ENCODE measurements at regions not wholly inside any gene's neighbourhood (a gene's known extent, or its start where the extent isn't known, plus 50 kb on each side); places are given as distances from the start of the nearest gene placed in this dataset.
A peak's percentile ranks its signal among the peaks of the same experiment; 100 is the strongest.
"Not testable (repeated sequence)": the region's sequence is repeated elsewhere in the genome, so short reads cannot be mapped to it uniquely, and the experiment has no call there.

DNA sequence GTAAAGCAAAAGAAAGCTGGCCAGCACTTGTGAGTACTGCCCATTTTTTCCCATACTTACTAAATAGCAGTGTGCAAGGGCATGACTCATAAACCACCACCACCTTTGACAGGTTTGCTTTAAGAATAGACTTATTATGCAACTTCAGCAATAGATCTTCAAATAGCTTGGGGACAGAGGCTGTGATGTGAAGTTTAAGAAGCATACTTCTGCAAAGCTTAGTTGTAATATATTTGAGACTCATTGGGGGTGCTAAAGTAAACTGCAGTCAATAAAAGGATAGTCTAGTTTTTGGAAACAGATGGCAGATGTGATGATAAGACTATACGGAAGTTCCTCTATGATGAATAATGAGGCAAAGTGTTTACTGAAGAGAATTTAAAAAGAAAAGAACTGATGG is 210.0 kb downstream of the PLA2G4A start:
- no peak for DNase-seq (ENCODE audit: low spot score)

DNA sequence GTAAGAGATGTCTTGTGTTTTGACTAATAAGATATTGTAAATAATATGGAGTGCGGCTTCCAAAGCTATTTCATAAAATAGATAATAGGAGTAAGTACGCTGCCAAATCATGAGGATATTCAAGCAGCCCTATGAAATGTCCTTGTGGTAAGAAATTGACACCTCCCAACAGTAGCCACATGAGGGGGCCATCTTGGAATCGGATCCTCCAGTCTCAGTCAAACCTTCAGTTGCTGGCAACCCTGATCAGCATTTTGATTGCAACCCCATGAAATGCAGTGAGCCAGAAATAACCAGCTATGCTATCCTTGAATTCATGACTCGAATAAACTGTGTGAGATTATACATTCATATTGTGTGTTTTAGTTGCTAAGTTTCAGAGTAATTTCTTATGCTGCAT is 212.4 kb downstream of the PLA2G4A start:
- no peak for DNase-seq (ENCODE audit: low spot score)

DNA sequence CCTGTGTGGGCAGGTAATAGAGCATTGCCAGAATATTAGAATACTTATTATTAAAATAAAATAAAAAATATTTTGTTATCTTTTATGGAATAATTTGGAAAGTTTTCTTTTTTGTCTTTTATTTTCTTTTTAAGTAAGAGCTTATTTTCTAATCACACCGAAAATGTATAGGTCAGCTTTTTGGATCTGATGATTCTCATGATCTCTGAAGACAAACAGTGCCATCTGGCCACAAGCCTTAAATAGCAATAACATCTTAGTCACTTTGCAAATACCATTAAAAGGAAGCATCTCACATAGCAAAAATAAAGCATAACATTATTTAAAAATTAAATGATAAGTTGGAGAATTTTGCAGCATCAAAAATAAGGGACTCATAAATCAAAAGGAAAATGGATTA is 213.8 kb downstream of the PLA2G4A start:
- DNase-seq (ENCODE audit: low spot score): no peak

DNA sequence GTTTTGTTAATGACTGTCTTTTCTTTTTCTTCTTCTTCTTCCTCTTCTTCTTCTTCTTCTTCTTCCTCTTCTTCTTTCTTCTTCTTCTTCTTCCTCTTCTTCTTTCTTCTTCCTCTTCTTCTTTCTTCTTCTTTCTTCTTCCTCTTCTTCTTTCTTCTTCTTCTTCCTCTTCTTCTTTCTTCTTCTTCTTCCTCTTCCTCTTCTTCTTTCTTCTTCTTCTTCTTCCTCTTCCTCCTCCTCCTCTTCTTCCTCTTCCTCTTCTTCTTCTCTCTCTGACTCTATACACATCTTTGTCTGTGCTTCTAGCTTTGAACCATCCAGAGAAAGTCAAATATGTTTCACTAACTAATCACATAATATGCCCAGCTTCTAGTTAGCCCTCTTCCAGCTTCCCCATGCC is 214.7 kb downstream of the PLA2G4A start:
- DNase-seq (ENCODE audit: low spot score): not testable (repeated sequence)

DNA sequence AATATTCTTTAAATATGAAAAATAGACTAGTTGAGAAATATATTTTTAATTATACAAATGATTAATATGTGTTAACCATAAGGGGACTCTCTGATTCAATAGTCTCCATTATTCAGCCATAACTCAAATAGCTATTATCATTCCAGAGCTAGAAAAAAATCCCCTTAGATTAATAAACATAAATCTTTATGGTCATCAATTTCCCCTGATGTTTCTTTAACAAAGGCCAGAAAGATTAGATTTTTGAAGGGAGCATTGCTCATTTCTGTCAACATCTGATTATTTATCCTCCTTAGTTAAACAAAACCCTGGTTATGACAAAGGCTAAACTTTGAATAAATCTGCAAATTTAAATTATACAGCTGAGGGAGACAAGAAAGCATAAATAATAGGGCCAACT is 215.7 kb downstream of the PLA2G4A start:
- no peak for DNase-seq (ENCODE audit: low spot score)

DNA sequence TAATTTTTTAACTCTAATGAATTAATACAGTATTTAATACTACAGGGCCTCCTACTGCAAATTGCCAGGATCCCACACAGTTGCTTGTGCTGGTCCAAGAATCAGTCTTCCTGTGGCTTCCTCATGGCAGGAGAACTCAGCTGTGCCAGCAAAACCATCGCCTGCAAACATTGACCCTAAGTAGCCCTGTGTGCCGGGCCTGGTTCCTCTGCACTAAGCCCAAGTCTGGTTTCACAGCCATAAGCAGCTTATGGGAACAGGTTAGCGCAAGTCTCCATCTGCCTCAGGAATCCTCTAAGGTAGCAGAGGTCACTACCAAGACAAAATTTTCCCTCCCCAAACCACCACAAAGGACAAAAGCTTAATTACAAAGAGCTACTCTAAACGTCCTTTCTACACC is 216.6 kb downstream of the PLA2G4A start:
- DNase-seq (ENCODE audit: low spot score): no peak

DNA sequence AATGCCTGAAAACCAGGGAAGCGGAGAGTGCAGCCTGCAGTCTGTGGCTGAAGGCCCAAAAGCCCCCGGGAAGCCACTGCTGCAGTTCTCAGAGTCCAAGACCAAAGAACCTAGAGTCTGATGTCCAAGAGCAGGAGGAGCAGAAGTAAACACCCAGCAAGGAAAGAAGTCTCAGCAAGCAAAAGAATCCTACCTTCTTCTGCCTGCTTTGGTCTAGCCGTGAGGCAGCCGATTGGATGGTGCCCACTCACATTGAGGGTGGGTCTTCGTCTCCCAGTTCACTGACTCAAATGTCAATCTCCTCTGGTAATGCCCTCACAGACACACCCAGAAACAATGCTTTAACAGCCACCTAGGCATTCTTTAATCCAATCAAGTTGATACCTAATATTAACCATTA is 217.5 kb downstream of the PLA2G4A start:
- no peak for DNase-seq (ENCODE audit: low spot score)

DNA sequence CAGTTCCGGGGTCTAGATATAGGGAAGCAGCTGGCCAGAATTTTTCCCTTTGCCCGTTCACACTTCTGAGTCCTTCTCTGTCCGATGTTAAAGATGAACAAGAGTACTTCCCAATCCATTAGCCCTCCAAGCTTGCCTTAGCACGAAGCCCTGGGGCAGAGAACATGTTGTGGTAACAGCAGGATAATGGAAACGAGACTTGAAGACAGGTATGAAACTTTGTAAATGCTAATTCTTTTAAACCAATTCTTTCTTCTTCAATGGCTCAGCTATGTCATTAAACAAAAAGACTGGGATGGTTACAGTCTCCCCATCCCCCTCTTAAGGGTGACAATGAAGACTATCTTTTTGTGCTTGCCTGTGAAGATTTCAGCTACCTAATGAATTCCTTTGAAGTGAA is 218.5 kb downstream of the PLA2G4A start:
- no peak for DNase-seq (ENCODE audit: low spot score)

DNA sequence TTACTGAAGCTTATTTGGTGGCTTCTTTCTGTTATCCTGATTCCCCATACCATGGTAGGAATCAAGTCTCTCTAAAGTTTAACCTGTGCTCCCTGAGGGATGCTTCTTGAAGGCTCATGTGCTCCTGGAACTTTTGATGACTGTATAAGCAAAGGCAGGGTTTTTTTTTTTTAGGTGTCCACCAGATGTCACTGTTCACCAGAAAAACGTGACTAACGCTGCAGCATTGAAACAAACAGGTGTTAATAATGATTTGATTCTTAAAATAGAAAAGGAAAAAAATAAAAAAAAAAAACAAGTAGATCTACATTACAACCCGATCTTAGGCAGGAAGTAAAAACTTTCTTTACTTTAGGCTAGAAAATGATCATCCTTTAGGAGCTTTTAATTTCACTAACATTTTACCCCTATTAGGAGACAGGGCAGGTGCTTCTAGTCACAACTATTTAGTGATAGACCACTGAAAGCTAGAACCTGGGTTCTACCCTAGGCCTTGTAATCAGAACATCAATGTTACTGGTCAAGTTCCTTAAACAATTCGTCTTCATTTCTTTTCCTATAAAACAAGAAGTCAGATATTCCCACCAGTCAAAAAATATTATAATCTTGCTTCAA is 223.0 kb downstream of the PLA2G4A start:
- peak; percentile 29 for DNase-seq (ENCODE audit: low spot score)

DNA sequence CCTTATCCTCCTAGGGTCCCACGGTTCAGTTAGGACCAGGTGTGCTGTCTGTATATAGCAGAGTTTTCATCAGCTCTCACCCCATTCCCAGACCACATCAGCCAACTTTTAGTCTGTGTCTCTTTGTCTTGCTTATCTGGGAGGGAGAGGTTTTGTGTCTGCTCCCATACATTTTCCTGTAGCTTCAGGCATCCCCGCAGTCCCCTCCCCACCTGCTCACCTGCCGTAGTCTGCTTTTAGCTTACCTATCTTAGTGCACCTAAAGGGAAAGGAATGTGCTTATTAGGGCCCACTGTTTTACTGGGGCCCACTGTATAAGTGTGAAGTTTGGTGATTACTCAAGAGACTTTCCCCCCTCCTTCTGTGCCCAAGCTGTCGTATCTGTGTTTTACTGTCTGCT is 225.1 kb downstream of the PLA2G4A start:
- no peak for DNase-seq (ENCODE audit: low spot score)

DNA sequence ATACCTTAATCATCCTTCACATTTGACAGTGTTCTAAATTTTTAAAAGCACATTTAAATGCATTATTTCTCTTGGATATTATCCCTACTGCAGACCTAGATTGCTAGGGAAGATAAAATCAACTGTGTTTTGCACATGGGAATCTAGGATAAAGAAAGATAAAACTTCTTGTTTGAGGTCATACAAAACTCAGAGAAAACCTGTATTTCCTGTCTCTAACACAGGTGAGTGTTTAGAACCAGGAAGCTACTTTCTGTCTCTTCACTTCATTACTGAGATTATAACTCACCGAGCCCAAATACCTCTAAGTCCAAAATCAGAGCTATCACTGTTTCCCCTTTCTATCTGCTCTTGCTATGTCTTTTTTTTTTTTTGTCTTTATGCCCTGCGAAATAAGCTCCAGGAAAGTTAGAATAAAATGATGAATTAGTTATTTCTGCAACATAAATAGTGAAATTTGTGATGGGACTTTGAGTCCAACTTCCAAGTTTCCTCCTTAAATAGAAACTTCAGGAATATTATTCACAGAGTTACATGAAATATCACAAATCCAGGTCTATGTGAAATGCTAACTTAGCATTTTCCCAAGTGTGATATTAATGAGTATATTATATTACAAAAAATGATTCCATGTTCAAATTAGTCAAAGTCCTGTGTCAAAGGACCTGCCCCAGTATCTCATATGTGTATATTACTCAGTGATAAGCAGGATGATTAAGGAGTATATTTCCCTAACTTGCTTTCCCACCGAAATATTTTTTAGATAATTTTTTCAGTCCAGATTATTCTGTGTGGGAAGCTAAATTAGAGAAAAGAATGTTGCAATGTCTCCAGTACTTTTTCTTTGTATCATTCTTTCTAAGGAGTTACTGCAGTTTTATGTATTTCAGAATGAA is 226.4 kb downstream of the PLA2G4A start:
- DNase-seq (ENCODE audit: low spot score): no peak

DNA sequence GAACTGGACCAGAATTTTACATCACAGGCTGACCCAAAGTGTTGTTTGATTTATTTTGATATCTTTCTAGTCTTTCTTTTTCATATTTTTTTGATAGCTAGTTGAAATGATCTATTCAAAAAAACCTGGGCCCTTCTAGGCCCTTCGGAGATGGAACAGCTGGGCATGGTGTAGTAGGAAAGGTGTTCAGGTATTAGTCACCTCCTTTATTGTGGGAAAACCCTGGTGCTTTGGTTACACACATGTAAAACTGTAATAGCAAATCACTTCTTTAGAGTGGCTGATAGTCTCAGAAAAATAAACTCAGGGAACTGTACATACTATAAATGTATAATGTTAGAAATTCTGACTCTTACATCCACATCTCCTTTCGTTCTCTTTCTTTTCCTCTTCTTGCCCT is 234.5 kb downstream of the PLA2G4A start:
- DNase-seq (ENCODE audit: low spot score): no peak

DNA sequence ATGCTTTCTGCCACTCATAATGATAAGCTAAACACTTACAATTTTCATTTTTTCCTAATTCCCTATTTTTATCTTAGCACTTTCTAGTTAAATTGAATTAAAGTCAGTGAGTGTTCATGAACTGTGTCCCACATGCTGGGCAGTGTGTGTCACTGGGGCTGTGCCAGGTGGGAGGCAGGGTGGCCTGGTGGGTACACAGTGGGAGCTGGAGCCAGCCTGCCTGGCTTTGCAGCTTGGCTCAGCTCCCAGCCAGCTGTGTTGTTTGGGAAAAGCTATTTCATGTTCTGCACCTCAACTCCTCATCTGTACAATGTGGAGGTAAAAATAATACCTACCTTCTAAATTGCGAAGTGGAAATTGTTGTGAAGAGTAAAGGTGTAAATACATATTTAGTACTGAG is 238.4 kb downstream of the PLA2G4A start:
- no peak for DNase-seq (ENCODE audit: low spot score)

DNA sequence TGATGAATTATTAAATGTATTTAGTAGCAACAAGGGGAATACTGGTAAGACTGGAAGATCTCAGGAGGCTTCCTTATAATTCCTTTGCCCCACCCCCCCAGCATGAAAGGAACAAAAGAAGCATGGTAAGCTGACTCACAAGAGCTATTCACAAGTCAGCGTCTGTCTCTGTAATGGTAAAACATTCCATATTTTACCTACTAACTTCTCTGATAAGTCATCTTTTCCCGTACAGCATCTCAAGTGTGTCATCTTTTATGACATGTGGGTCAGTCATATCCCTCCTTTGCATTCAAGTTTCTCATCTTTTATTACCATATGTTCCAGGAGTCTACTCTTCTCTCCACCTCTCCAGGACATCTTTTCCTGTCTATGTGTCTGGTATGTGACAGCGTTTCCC is 241.3 kb downstream of the PLA2G4A start:
- DNase-seq (ENCODE audit: low spot score): no peak

DNA sequence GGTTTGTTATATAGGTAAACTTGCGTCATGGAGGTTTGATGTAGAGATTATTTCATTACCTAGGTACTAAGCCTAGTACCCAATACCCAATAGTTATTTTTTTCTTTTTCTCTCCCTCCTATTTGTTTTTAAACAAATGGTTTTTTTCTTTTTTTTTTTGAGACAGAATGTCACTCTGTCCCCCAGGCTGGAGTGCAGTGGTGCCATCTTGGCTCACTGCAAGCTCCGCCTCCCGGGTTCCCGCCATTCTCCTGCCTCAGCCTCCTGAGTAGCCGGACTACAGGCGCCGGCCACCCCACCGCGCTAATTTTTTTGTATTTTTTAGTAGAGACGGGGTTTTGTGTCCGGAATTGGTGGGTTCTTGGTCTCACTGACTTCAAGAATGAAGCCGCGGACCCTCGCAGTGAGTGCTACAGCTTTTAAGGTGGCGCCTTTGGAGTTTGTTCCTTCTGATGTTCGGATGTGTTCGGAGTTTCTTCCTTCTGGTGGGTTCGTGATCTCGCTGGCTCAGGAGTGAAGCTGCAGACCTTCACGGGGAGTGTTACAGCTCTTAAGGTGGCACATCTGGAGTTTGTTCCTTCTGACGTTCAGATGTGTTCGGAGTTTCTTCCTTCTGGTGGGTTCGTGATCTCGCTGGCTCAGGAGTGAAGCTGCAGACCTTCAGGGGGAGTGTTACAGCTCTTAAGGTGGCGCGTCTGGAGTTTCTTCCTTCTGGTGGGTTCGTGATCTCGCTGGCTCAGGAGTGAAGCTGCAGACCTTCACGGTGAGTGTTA is 243.7 kb downstream of the PLA2G4A start:
- DNase-seq (ENCODE audit: low spot score): peak; percentile 24

DNA sequence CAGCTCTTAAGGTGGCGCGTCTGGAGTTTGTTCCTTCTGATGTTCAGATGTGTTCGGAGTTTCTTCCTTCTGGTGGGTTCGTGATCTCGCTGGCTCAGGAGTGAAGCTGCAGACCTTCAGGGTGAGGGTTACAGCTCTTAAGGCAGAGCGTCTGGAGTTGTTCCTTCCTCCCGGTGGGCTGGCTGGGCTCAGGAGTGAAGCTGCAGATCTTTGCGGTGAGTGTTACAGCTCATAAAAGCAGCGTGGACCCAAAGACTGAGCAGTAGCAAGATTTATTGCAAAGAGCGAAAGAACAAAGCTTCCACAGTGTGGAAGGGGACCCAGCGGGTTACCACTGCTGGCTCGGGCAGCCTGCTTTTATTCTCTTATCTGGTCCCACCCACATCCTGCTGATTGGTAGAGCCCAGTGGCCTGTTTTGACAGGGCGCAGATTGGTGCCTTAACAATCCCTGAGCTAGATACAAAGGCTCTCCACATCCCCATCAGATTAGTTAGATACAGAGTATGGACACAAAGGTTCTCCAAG is 244.3 kb downstream of the PLA2G4A start:
- peak; percentile 15 for DNase-seq (ENCODE audit: low spot score)

DNA sequence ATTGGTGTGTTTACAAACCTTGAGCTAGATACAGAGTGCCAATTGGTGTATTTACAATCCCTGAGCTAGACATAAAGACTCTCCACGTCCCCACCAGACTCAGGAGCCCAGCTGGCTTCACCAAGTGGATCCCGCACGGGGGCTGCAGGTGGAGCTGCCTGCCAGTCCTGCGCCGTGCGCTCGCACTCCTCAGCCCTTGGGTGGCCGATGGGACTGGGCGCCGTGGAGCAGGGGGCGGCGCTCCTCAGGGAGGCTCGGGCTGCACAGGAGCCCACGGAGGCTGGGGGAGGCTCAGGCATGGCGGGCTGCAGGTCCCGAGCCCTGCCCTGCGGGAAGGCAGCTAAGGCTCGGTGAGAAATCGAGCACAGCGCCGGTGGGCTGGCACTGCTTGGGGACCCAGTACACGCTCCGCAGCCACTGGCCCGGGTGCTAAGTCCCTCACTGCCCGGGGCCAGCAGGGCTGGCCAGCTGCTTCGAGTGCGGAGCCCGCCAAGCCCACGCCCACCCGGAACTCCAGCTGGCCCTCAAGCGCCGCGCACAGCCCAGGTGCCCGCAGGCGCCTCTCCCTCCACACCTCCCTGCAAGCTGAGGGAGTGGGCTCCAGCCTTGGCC is 245.0 kb downstream of the PLA2G4A start:
- not testable (repeated sequence) for DNase-seq (ENCODE audit: low spot score)

DNA sequence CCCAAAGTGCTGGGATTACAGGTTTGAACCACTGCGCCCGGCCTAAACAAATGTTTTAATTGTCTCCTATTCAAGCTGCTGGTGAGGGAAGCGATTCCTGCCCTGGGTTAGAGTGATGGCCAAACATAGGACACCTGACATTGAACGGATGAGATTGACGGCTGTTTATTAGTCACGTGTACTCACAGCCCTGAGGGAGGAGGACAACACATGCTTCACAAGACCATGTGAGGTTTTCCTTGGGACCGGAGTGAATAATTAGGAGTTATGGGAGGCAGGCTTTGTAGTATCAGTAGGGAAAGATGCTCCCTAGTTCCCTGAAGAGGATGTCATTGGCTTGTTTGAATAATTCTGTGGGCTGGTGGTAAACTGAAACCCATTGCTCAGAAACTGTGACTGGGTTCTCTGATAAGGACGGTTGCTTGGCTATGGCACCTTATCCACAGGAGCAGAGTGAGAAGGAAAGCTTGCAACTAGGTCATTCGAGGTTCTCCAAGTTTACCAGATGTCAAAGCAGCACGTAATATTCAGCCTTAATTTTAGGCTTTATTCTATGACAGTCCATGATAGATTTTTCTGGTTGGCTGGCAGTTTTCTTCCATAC is 245.8 kb downstream of the PLA2G4A start:
- DNase-seq (ENCODE audit: low spot score): no peak

DNA sequence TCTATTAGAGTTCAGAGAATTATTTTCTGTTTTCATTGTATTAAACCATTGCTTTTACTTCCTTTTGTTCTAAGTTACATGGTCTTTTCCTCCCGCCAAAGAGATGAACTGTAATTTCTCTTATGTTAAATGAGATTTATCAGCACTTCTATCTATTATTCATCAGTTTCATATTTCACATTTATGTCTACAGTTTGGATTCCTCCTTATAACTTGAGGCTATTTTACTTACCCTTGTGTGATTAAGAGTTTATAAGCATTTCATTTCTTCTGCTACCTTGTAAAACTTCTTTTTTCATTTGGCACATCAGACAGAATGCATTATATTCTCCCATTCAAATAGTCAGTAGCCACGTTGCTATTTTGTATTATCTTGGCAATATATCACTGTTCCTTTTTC is 248.2 kb downstream of the PLA2G4A start:
- no peak for DNase-seq (ENCODE audit: low spot score)

DNA sequence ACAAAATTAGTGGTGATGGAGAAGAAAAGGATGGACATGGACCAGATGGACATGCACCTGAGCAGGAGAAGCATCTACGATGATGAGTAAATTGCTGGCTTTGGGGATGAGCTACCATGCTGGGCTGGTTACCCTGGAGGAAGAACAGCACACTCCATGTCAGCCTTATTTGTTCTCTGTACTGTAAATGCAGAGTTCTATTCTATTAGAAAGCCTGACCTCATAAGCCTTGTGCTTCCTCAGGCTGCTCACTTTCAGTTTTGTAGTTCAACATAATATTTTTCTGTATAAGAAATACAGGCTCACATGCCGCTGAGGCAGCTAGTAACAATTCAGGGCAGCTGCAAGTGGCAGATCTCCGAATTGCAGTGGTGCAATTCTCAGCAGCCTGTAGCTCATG is 249.6 kb downstream of the PLA2G4A start:
- no peak for DNase-seq (ENCODE audit: low spot score)

DNA sequence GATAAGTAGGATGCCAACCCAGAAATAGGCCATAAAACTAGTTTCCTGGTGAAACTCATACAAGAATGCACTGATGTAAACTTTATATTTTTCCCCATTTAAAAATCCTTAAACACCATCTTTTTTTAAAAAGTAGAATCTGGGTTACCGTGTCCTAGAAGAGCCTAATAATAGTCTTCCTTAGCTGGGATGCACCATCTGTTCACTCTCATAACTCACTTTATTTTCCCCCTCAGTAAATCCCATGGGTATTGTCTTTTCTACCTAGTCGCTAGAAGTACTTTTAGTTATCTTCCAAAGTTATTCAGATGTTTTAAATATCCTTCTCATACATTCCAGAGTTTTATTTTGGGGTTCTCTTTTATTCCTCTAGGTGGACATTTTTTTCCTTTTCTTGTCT is 250.2 kb downstream of the PLA2G4A start:
- DNase-seq (ENCODE audit: low spot score): no peak

DNA sequence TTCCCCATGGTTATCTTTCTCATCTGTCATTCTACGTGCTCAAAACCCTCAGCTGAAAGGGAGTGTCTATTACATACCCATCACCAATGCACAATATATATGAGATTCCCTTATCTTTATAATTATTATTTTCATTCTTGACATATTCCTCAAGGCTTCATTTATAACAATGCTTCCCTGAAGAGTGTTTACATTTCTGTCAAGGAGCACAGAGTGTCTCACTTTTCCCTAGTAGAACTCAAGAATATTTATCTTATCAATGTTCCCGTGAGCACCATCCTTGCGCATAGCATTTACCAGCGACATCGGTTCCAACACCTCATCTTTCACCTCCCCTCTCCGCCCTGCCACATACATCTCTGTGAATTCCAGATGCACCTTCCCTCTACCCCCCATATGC is 250.6 kb downstream of the PLA2G4A start:
- no peak for DNase-seq (ENCODE audit: low spot score)
